Gastrocnemius medialis (tissue), 4 donors: ENCODE measurements at regions not wholly inside any gene's neighbourhood (a gene's known extent, or its start where the extent isn't known, plus 50 kb on each side); places are given as distances from the start of the nearest gene placed in this dataset.

Experiments
- ATAC-seq, 2 donors: fragments of 150-250 bp; one replicate each; pipeline ENCODE4 v1.9.1; 2016
- DNase-seq, 2 donors: peaks; one replicate each; pipeline ENCODE4 v3.0.0-alpha.2; 2019
- H3K27ac ChIP-seq, 4 donors: fragments of 200-600 bp; sonication (generic); 1 replicate in 1 of 4; 2 replicates in 3 of 4; pipeline ENCODE4 v1.5.1; 2016 to 2018; ENCODE audit warnings: mild to moderate bottlenecking in 2 of 4, moderate library complexity in 1 of 4
- H3K27me3 ChIP-seq, 3 donors: fragments of 200-600 bp; sonication (generic) in 2 of 3; 1 replicate in 1 of 3; 2 replicates in 2 of 3; pipeline versions ENCODE4 v1.5.1 to v1.6.0; 2016 to 2019; ENCODE audit warnings: mild to moderate bottlenecking in 1 of 3, moderate library complexity in 1 of 3
- H3K36me3 ChIP-seq, 2 donors: fragments of 200-600 bp; sonication (generic) in 1 of 2; one replicate each; pipeline ENCODE4 v1.5.1; 2017 to 2018
- H3K4me1 ChIP-seq, 2 donors: fragments of 200-600 bp; sonication (generic) in 1 of 2; one replicate each; pipeline ENCODE4 v1.5.1; 2016 to 2017; ENCODE audit warnings: mild to moderate bottlenecking in 2 of 2
- H3K4me3 ChIP-seq, 4 donors: fragments of 200-600 bp; sonication (generic) in 3 of 4; 1 replicate in 1 of 4; 2 replicates in 3 of 4; pipeline ENCODE4 v1.5.1; 2016 to 2019; ENCODE audit warnings: mild to moderate bottlenecking in 2 of 4
- H3K9me3 ChIP-seq, 3 donors: fragments of 200-600 bp; sonication (generic) in 2 of 3; 1 replicate in 1 of 3; 2 replicates in 2 of 3; pipeline ENCODE4 v1.5.1; 2016 to 2019
- POLR2A ChIP-seq, 2 donors: fragments of 450-650 bp; IDR thresholded peaks; one replicate each; pipeline ENCODE4 v1.6.1; 2017; ENCODE audit warnings: antibody characterized with exemption in 2 of 2, mild to moderate bottlenecking in 2 of 2, moderate library complexity in 2 of 2
- in situ Hi-C, 4 donors: fragments of 200-750 bp; cut with MboI; loops; one replicate each; pipeline versions ENCODE4 v1.15.0 to v1.8.0; 2017; ENCODE audit warnings: low sequenced_read_pairs in 4 of 4
- intact Hi-C: fragments of 100-400 bp; cut with DNase I; formaldehyde crosslinking; loops from one replicate; pipeline ENCODE4 v1.15.1; 2023; ENCODE audit warnings: low total_unique reads
- TF ChIP-seq, protein P1 (sequence below), 5 experiments: fragments of 450-650 bp in 3 of 5; fragments of 200-600 bp in 2 of 5; sonication (generic) in 2 of 5; IDR thresholded peaks in 4 of 5; conservative IDR thresholded peaks in 1 of 5; 1 replicate in 4 of 5; 2 replicates in 1 of 5; pipeline ENCODE4 v1.5.1; 2016 to 2019; ENCODE audit warnings: antibody characterized with exemption in 5 of 5, mild to moderate bottlenecking in 3 of 5, moderate library complexity in 3 of 5

DNA sequence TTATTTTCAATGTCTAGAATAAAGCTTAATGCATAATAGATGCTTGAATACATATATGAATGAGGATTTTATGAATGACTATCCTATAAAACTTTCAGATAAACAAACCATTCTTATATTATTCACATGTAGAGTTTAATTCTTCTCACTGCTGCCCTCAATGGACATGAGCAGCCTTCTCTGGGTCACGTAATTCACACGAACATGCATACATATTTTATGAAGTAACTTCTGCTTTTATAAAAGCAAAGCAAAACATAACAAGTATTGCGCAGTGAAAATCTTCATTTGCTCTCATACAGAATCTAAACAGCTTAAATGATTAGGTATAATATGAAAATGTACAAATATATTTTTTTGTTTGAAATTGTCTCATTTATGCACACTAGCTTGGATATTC lies 116.7 kb downstream of the TMA16 start:
- peak overlapping the region in 1 of 4 donors; percentile 5 for H3K4me3 ChIP-seq
- no peaks in the 10 kb centered on the region for H3K4me1 ChIP-seq
- no peak for ATAC-seq

DNA sequence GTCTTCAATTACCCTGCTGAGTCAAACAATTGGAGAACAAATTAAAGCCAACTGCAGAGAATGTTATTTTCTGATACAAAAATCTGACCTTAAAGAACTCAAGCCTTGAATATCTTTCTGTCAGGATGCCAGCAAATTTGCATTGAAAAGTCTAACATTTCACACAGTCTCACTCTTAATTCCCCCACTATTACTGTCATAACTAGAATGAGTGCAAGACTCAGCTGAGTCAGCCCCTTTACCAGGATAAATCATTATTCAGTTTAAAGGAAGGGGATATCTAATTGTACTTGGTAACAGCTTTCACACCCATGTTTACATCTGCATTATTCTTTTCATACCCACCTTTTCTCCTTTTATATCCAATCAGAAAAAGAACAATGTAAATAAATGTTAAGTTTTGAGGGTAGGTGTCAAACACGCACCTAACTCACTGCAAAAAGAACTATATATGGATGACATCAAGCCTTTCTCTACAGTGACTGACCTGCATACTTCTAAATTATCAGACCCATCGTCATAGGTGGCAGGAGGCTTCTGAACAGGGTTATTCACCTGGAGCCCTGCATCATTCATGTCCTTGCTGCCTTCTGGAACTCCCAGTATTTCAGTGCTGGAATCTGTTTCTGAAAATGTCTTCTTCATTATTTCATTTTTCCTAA lies 117.4 kb downstream of the TMA16 start:
- DNase-seq (no peak), ATAC-seq (no peak)
- in situ Hi-C loops (no loop called here), intact Hi-C loops (no loop called here)
- no peaks in the 10 kb centered on the region for H3K27me3 ChIP-seq
- no peaks in the 10 kb centered on the region for H3K9me3 ChIP-seq
- H3K27ac ChIP-seq: no peak overlapping the region
- no peaks in the 10 kb centered on the region for H3K4me1 ChIP-seq
- peak overlapping the region in 1 of 4 donors; percentile 17 for H3K4me3 ChIP-seq
- H3K36me3 ChIP-seq: no peaks in the 10 kb centered on the region
- TF ChIP-seq, protein P1, sequence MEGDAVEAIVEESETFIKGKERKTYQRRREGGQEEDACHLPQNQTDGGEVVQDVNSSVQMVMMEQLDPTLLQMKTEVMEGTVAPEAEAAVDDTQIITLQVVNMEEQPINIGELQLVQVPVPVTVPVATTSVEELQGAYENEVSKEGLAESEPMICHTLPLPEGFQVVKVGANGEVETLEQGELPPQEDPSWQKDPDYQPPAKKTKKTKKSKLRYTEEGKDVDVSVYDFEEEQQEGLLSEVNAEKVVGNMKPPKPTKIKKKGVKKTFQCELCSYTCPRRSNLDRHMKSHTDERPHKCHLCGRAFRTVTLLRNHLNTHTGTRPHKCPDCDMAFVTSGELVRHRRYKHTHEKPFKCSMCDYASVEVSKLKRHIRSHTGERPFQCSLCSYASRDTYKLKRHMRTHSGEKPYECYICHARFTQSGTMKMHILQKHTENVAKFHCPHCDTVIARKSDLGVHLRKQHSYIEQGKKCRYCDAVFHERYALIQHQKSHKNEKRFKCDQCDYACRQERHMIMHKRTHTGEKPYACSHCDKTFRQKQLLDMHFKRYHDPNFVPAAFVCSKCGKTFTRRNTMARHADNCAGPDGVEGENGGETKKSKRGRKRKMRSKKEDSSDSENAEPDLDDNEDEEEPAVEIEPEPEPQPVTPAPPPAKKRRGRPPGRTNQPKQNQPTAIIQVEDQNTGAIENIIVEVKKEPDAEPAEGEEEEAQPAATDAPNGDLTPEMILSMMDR (IDR thresholded peaks at IDR 0.05 in 4 of 5, conservative IDR thresholded peaks at IDR 0.05 in 1 of 5): no peak
- no peak for TF ChIP-seq POLR2A (IDR thresholded peaks at IDR 0.05)

More for the DNA sequence above, 116.7 kb downstream of the TMA16 start:
- no peak for DNase-seq
- H3K27ac ChIP-seq: no peak overlapping the region
- H3K36me3 ChIP-seq: no peaks in the 10 kb centered on the region
- TF ChIP-seq POLR2A (IDR thresholded peaks at IDR 0.05): peak in 1 of 2 donors; percentile 10
- TF ChIP-seq, protein P1 (IDR thresholded peaks at IDR 0.05 in 4 of 5, conservative IDR thresholded peaks at IDR 0.05 in 1 of 5): no peak
- H3K9me3 ChIP-seq: no peaks in the 10 kb centered on the region
- no peaks in the 10 kb centered on the region for H3K27me3 ChIP-seq
- intact Hi-C loops: no loop called here
- in situ Hi-C loops: no loop called here

DNA sequence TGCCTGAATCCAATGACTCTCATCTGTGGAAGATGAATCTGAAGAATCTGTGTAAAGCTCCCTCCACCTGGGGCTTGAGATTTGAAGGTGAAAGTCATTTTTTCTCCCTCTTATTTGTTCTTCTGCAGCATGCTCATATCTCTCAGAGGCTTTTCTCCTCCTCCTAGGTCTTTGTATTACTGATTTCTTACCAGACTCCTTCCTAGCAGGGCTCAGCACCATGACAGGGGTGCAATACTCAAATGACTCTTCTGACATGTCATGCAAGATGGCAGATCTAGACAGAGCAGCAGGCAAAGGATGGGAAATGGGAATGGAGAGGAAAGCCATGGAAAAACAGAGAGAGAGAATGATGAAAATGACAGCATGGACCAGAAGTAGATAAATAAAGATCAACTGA lies 118.3 kb downstream of the TMA16 start:
- Histone ChIP-seq H3K9me3 (no peaks in the 10 kb centered on the region), H3K4me3 (peak overlapping the region in 1 of 4 donors; percentile 17), H3K27me3 (no peaks in the 10 kb centered on the region), H3K36me3 (no peaks in the 10 kb centered on the region), H3K27ac (no peak overlapping the region), H3K4me1 (no peaks in the 10 kb centered on the region)
- TF ChIP-seq, protein P1 (IDR thresholded peaks at IDR 0.05 in 4 of 5, conservative IDR thresholded peaks at IDR 0.05 in 1 of 5): no peak
- TF ChIP-seq POLR2A (IDR thresholded peaks at IDR 0.05): no peak
- in situ Hi-C loops: no loop called here
- no peak for ATAC-seq
- intact Hi-C loops: no loop called here
- DNase-seq: no peak

DNA sequence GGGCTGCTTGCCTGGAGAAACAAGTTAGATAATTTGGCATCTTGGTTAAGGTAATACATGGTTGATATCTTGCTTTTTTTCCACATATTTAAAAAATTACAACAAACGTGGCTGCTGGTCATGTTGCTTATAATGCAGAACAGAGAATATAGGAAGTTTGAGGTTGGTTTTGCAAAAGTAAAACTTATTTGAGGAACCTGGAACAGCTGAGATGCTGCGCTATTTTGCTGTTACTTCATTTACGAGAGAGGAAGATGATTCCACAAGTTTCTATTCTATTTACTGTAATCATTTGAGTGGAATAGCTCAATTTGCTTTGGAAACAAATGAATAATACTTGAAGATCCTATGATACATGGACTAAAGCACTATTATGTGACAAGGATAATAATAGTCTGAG lies 118.9 kb downstream of the TMA16 start:
- no peak for ATAC-seq
- Histone ChIP-seq H3K9me3 (no peaks in the 10 kb centered on the region), H3K4me3 (peak overlapping the region in 1 of 4 donors; percentile 17), H3K27ac (no peak overlapping the region), H3K27me3 (no peaks in the 10 kb centered on the region), H3K36me3 (no peaks in the 10 kb centered on the region), H3K4me1 (no peaks in the 10 kb centered on the region)
- DNase-seq: no peak
- intact Hi-C loops (no loop called here), in situ Hi-C loops (no loop called here)
- no peak for TF ChIP-seq POLR2A (IDR thresholded peaks at IDR 0.05)
- TF ChIP-seq, protein P1 (IDR thresholded peaks at IDR 0.05 in 4 of 5, conservative IDR thresholded peaks at IDR 0.05 in 1 of 5): no peak

DNA sequence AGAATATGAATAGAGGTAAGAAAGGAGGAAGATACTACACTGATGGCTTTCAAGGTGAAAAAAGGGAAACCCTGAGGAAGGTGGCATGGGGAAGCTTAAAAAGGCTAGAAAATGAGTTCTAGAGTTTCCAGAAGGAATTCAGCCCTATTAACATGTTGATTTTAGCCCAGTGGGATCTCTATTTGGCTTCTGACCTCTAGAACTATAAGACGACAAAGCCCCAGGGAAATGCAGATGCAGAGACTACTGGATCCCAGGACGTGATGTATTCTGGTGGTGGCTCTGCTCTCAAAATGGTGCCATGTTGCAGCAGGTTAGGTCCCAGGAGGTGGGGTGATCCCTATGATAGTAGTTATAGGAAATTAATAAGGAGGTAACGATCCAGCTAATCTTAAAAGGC lies 120.4 kb downstream of the TMA16 start:
- DNase-seq (no peak), ATAC-seq (no peak)
- no peak overlapping the region for H3K4me3 ChIP-seq
- no peak overlapping the region for H3K27ac ChIP-seq
- TF ChIP-seq, protein P1 (IDR thresholded peaks at IDR 0.05 in 4 of 5, conservative IDR thresholded peaks at IDR 0.05 in 1 of 5): no peak
- no peak for TF ChIP-seq POLR2A (IDR thresholded peaks at IDR 0.05)
- no peaks in the 10 kb centered on the region for H3K36me3 ChIP-seq
- in situ Hi-C loops: no loop called here
- no peaks in the 10 kb centered on the region for H3K9me3 ChIP-seq
- no peaks in the 10 kb centered on the region for H3K27me3 ChIP-seq
- H3K4me1 ChIP-seq: no peaks in the 10 kb centered on the region
- intact Hi-C loops: no loop called here
